Spleen (tissue), 7 donors: ENCODE measurements at regions not wholly inside any gene's neighbourhood (a gene's known extent, or its start where the extent isn't known, plus 50 kb on each side); places are given as distances from the start of the nearest gene placed in this dataset.

Source experiments
- CTCF ChIP-seq, 11 experiments: fragments of 200-600 bp in 7 of 11; fragments of 450-650 bp in 4 of 11; sonication (generic) in 4 of 11; IDR thresholded peaks in 8 of 11; conservative IDR thresholded peaks in 3 of 11; 1 replicate in 7 of 11; 2 replicates in 4 of 11; pipeline versions ENCODE4 v1.4.0 to v1.8.0; 2016 to 2021; ENCODE audit warnings: antibody characterized with exemption in 11 of 11, inconsistent platforms in 4 of 11, mild to moderate bottlenecking in 1 of 11
- POLR2AphosphoS5 ChIP-seq, 3 donors: sonication (generic); formaldehyde crosslinking; IDR thresholded peaks; one replicate each; pipeline ENCODE4 v1.5.1; 2017; ENCODE audit warnings: antibody characterized with exemption in 3 of 3
- donor health status: DM: no; HTN: no; CAD: no; lungs with moderate emphysema.
- donor health status: DM: no; HTN: no; CAD: no.
- donor health status: DM: no; HTN: no; CAD: no.

DNA sequence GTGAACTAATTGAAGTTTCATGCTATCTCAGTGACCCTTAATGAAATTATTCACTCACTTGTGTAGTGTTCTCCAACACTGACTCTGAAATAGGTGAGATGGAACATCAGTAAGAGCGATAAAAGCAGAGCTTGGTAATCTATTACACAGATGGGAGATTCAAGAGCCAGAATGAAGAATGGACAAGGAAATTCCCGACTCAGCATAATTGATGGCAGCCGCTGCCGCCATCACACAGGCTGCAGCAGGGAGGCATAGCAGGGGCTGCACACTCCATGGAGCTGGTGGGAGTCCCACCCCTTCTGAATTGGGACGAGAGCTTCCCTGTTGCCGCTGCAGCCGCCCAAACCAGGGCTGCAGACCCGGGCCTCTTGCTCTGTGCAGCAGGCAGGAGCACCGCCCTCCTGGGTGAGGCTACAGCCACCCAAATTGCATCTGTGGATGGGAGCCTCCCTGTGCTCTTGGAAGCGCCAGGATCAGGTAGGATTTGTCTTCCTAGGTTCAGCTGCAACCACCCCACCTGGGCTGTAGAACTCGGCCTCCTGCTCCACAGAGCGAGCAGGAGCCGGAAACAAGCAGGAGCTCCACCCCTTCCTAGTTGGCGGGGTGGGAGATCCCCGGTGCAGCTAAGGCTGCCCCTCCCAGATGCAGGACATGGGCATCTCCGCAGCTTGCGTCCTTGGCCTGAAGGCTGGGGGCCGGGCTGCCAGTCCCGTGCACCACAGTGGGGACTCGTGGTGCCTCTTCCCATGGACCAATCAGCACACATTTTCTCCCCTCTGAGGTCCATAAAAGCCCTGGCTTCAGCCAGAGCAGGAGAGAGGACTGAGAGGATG lies 535.1 kb upstream of the LUZP2 start:
- TF ChIP-seq CTCF (IDR thresholded peaks at IDR 0.05 in 8 of 11, conservative IDR thresholded peaks at IDR 0.05 in 3 of 11) (no peak), POLR2AphosphoS5 (IDR thresholded peaks at IDR 0.05) (no peak)
